ENCODE measurements at regions not wholly inside any gene's neighbourhood (a gene's known extent, or its start where the extent isn't known, plus 50 kb on each side); places are given as distances from the start of the nearest gene placed in this dataset.
A peak's percentile ranks its signal among the peaks of the same experiment; 100 is the strongest.

DNA sequence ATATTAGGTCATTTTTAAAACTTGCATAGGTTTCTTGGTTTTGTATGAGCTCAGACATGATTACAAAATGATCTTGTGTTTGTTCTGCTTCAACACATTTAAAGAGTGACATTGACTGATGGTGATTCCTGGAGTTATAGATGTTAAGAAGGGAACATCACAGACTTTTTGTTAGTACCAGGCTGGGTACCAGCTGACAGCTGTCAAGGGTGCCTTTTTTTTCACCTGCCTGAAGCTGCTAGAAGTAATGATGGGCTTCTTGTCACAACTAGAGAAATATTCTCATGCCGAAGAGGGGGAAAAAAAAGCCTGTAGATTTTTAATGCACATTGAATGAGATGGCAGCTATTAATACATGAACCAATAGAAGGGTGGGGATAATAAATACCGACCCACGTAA is 226.6 kb upstream of the TRAM1L1 start:
- Histone ChIP-seq H3K4me3 (ENCODE audit: low read depth, low read length) (no peak overlapping the region), H3K36me3 (ENCODE audit: control insufficient read depth, insufficient read depth, low read length) (no peaks in the 10 kb centered on the region), H3K27me3 (ENCODE audit: control insufficient read depth, insufficient read depth, low read length) (no peaks in the 10 kb centered on the region)
- ChIA-PET CTCF (no interaction called here), POLR2A (no interaction called here)
- TF ChIP-seq, protein P1, sequence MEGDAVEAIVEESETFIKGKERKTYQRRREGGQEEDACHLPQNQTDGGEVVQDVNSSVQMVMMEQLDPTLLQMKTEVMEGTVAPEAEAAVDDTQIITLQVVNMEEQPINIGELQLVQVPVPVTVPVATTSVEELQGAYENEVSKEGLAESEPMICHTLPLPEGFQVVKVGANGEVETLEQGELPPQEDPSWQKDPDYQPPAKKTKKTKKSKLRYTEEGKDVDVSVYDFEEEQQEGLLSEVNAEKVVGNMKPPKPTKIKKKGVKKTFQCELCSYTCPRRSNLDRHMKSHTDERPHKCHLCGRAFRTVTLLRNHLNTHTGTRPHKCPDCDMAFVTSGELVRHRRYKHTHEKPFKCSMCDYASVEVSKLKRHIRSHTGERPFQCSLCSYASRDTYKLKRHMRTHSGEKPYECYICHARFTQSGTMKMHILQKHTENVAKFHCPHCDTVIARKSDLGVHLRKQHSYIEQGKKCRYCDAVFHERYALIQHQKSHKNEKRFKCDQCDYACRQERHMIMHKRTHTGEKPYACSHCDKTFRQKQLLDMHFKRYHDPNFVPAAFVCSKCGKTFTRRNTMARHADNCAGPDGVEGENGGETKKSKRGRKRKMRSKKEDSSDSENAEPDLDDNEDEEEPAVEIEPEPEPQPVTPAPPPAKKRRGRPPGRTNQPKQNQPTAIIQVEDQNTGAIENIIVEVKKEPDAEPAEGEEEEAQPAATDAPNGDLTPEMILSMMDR (IDR thresholded peaks at IDR 0.05; ENCODE audit: insufficient read depth, low read depth, low read length) = no peak
- DNase-seq (ENCODE audit: low read depth) = no peak

DNA sequence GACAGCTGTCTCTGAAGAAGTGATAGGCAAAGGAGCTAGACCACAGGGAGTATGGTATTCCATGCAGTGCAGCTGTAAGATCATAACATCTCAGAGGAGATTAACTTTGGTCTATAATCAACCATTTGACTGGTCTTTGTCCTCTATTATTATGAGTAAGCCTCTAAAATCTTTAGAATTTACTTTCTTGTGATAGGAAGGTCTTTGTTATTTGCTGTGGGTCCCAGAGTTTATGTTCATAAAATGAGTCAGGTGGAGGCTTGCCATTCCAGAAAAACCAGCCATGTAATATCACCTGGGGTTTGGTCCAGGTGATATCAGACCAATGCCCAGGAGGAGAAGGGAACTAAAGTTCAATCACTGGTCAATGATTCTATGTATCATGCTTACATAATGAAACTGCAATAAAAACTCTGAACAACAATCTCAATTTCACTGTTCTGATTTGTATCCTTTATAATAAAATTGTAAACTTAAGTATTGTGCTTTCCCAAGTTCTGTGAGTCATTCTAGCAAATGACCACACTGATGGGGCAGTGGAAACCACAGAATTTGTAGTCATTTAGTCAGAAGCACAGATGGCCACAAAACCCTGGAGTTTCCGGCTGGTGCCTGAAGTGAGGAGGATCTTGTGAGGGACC is 239.6 kb upstream of the TRAM1L1 start:
- Histone ChIP-seq H3K36me3 (ENCODE audit: control insufficient read depth, insufficient read depth, low read length) (no peaks in the 10 kb centered on the region), H3K27me3 (ENCODE audit: control insufficient read depth, insufficient read depth, low read length) (no peaks in the 10 kb centered on the region), H3K4me3 (ENCODE audit: low read depth, low read length) (no peak overlapping the region)
- TF ChIP-seq, protein P1 (IDR thresholded peaks at IDR 0.05; ENCODE audit: insufficient read depth, low read depth, low read length) = no peak
- ChIA-PET POLR2A (no interaction called here), CTCF (no interaction called here)
- DNase-seq (ENCODE audit: low read depth) = peak; percentile 32

DNA sequence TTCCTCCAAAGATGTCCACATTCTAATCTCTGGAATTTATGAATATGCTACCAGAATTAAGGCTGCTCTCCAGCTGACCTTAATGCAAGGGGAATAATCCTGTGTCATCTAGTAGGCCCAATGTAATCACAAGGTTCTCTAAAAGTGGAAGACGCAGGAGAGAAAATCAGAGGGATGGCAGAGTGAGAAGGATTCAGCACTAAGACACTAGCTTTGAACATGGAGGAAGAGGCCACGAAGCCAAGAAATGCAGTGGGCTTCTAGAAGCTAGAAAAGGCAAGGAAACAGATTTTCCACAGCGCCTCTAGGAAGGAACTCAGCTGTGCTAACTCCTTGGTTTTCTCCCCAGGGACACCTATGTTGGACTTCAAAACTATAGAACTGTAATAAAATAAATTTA is 240.7 kb upstream of the TRAM1L1 start:
- Histone ChIP-seq H3K4me3 (ENCODE audit: low read depth, low read length) (no peak overlapping the region), H3K27me3 (ENCODE audit: control insufficient read depth, insufficient read depth, low read length) (no peaks in the 10 kb centered on the region), H3K36me3 (ENCODE audit: control insufficient read depth, insufficient read depth, low read length) (no peaks in the 10 kb centered on the region)
- no peak for DNase-seq (ENCODE audit: low read depth)
- TF ChIP-seq, protein P1 (IDR thresholded peaks at IDR 0.05; ENCODE audit: insufficient read depth, low read depth, low read length) = no peak
- ChIA-PET POLR2A (no interaction called here), CTCF (no interaction called here)

DNA sequence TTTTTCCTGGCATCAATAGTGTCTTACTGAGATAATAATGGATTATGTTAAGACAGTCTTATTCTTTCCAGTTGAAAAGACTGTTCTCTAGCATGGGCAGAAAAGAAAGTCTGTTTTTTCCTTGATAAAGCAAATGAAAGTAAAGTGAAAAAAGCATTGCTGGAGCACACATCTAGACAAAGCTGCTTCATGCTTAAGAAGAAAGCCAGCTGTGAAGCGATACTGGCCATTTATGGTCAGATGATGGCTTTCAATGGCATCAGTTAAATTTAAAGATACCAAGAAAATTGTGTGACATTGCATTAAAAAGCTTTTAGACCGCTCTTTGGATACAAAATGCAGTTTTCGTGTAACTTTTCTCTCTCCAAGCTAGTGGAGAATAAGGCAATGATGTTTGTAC is 242.1 kb upstream of the TRAM1L1 start:
- Histone ChIP-seq H3K36me3 (ENCODE audit: control insufficient read depth, insufficient read depth, low read length) (no peaks in the 10 kb centered on the region), H3K4me3 (ENCODE audit: low read depth, low read length) (no peak overlapping the region), H3K27me3 (ENCODE audit: control insufficient read depth, insufficient read depth, low read length) (no peaks in the 10 kb centered on the region)
- no peak for DNase-seq (ENCODE audit: low read depth)
- ChIA-PET CTCF (no interaction called here), POLR2A (no interaction called here)
- TF ChIP-seq, protein P1 (IDR thresholded peaks at IDR 0.05; ENCODE audit: insufficient read depth, low read depth, low read length) = no peak

DNA sequence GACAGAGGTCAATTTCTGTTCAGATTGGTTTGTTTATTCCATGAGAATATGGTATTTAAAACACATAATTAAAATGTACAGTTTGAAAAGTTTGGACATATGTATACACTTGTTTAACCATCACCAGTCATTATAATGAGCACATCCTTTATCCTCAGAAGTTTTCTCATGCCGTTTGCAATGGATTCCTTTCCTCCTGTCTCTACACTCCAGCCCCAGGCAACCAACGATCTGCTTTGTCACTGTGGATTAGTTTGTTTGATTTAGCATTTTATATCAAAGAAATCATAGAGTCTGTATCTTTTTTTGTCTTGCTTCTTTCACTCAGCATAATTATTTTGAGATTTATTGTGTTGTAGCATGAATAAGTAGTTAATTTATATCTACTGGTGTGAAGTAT is 243.0 kb upstream of the TRAM1L1 start:
- POLR2A ChIA-PET = no interaction called here
- Histone ChIP-seq H3K36me3 (ENCODE audit: control insufficient read depth, insufficient read depth, low read length) (no peaks in the 10 kb centered on the region), H3K4me3 (ENCODE audit: low read depth, low read length) (no peak overlapping the region), H3K27me3 (ENCODE audit: control insufficient read depth, insufficient read depth, low read length) (no peaks in the 10 kb centered on the region)
- TF ChIP-seq, protein P1 (IDR thresholded peaks at IDR 0.05; ENCODE audit: insufficient read depth, low read depth, low read length) = no peak
- CTCF ChIA-PET = no interaction called here
- no peak for DNase-seq (ENCODE audit: low read depth)

Measured in BJ (cell line).